ENCODE measurements at regions not wholly inside any gene's neighbourhood (a gene's known extent, or its start where the extent isn't known, plus 50 kb on each side); places are given as distances from the start of the nearest gene placed in this dataset.
A peak's percentile ranks its signal among the peaks of the same experiment; 100 is the strongest.
"Not testable (repeated sequence)": the region's sequence is repeated elsewhere in the genome, so short reads cannot be mapped to it uniquely, and the experiment has no call there.

GRCh38 chr10:52368725-52369124 lies 54.6 kb downstream of the DKK1 start:
- no peak for DNase-seq (ENCODE audit: low spot score)

GRCh38 chr10:52374207-52374606 lies 60.1 kb downstream of the DKK1 start:
- not testable (repeated sequence) for DNase-seq (ENCODE audit: low spot score)

- no peak for DNase-seq (ENCODE audit: low spot score)
Measured at GRCh38 chr10:52376694-52377354, 62.7 kb downstream of the DKK1 start.

GRCh38 chr10:52378124-52378523 lies 64.0 kb downstream of the DKK1 start:
- no peak for DNase-seq (ENCODE audit: low spot score)

GRCh38 chr10:52379287-52379686 lies 65.2 kb downstream of the DKK1 start:
- DNase-seq (ENCODE audit: low spot score): peak; percentile 1

- DNase-seq (ENCODE audit: low spot score): no peak
Measured at GRCh38 chr10:52383088-52383487, 69.0 kb downstream of the DKK1 start.

- no peak for DNase-seq (ENCODE audit: low spot score)
Measured at GRCh38 chr10:52387744-52388143, 73.7 kb downstream of the DKK1 start.

- no peak for DNase-seq (ENCODE audit: low spot score)
Measured at GRCh38 chr10:52390388-52390787, 76.3 kb downstream of the DKK1 start.

GRCh38 chr10:52391927-52392602 lies 78.0 kb downstream of the DKK1 start:
- no peak for DNase-seq (ENCODE audit: low spot score)

- DNase-seq (ENCODE audit: low spot score): no peak
Measured at GRCh38 chr10:52394246-52394645, 80.2 kb downstream of the DKK1 start.

- no peak for DNase-seq (ENCODE audit: low spot score)
Measured at GRCh38 chr10:52400562-52400961, 86.5 kb downstream of the DKK1 start.

- DNase-seq (ENCODE audit: low spot score): not testable (repeated sequence)
Measured at GRCh38 chr10:52403801-52404200, 89.7 kb downstream of the DKK1 start.

GRCh38 chr10:52409195-52409594 lies 95.1 kb downstream of the DKK1 start:
- DNase-seq (ENCODE audit: low spot score): no peak

- DNase-seq (ENCODE audit: low spot score): no peak
Measured at GRCh38 chr10:52409928-52410327, 95.8 kb downstream of the DKK1 start.

GRCh38 chr10:52410916-52411315 lies 96.8 kb downstream of the DKK1 start:
- no peak for DNase-seq (ENCODE audit: low spot score)

GRCh38 chr10:52419281-52419680 lies 105.2 kb downstream of the DKK1 start:
- DNase-seq (ENCODE audit: low spot score): no peak

GRCh38 chr10:52420656-52421055 lies 106.6 kb downstream of the DKK1 start:
- DNase-seq (ENCODE audit: low spot score): no peak

- no peak for DNase-seq (ENCODE audit: low spot score)
Measured at GRCh38 chr10:52423369-52423768, 109.3 kb downstream of the DKK1 start.

- DNase-seq (ENCODE audit: low spot score): no peak
Measured at GRCh38 chr10:52424341-52424740, 110.3 kb downstream of the DKK1 start.

GRCh38 chr10:52434734-52435133 lies 120.7 kb downstream of the DKK1 start:
- DNase-seq (ENCODE audit: low spot score): no peak

GRCh38 chr10:52436664-52437063 lies 122.6 kb downstream of the DKK1 start:
- no peak for DNase-seq (ENCODE audit: low spot score)

GRCh38 chr10:52437205-52437646 lies 123.1 kb downstream of the DKK1 start:
- DNase-seq (ENCODE audit: low spot score): no peak

- DNase-seq (ENCODE audit: low spot score): no peak
Measured at GRCh38 chr10:52438119-52438518, 124.0 kb downstream of the DKK1 start.
